Dedifferentiated amniotic fluid mesenchymal stem cell (primary cell): ENCODE measurements at regions not wholly inside any gene's neighbourhood (a gene's known extent, or its start where the extent isn't known, plus 50 kb on each side); places are given as distances from the start of the nearest gene placed in this dataset.
"Not testable (repeated sequence)": the region's sequence is repeated elsewhere in the genome, so short reads cannot be mapped to it uniquely, and the experiment has no call there.

Source experiments
- DNase-seq: peaks from one replicate; pipeline ENCODE4 v3.0.0-alpha.2; 2016; ENCODE audit errors: extremely low spot score

DNA sequence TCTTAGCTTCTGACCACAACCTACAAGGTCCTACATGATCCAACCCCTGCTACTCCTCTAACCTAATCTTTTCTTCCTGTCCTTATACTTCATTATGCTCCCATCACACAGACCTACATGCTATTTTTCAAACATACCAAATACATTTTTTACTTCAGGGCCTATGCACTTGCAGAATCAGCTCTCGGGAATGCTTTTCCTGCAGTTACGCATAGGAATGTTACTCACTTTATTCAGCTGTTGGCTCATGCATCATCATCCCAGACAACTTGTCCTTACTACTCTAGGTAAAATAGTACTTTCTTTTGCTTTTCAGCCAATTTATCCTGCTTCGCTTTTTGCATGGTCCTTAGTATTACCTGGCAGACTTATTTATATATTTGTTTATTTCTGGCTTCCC, 105.6 kb downstream of the OXSM start:
- no peak for DNase-seq

DNA sequence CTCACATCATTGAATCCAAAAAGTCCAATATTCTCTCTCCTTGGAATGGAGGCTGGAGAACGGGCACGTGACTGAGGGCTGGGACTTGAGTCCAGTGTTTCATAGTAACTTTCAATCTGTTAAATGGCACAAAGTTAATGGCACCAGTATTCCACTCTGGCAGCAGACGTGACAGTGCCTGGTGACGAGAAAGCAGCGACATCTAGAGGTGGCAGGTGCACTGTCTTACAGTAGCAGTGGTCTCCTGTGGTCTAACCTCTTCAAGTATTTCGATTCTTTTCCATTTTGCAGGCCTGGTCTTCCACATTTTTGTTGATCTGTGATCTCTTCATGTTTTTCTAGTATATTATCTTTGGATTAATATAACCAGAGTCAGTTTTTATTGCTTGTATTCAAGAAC, 107.1 kb downstream of the OXSM start:
- no peak for DNase-seq

DNA sequence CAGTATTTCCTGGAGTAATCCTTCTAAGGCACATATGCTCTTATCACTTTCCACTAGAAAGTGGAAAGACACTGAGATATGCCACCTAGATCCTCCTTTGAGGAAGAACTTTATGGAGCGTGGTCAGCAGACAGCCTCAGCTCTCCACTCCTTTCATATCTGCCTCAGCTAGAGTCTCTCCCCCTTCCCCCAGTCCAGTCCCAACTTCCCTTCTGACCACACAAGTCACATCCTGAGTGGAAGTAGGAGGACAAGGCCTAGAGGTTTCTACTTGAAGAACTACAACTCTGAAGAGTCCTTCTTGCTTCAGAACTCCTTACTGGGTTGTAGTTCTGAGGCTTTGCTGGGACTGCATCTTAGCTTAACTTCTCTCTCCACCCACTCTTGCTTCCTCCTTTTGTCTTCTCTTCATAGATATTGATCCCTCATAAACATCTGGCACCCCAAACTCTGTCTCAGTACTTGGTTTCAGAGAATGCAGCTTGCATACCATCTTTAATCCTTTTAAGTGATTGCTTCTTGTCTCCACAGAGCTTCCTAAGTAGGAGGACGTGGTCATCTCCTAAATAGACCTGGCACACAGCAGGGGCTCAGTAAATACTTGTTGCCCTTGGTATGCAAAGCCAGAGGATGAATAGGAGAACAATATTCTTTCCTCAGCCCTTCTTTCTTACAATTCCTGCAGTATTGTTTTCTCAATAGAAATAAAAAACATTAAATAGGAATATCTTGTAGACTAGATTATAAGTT, 109.6 kb downstream of the OXSM start:
- no peak for DNase-seq

DNA sequence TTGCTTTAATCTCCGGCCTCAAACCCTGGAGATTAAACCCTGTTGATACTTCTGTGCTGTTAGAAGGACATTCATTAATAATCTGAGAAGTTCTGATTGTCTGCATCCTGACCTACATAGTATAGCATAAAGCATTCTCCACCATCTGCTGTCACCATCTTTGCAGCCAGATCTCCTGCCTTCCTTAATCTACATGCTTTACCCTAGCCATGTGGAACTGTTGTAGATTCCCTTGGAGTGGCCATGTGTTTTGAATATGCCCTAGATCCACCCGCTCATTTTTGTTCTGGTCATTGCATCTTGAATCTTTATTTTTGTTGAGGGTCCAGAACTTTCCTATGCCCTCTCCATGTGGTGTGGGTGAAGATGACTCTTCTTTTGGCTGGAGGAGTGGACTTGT, 110.3 kb downstream of the OXSM start:
- DNase-seq, result no peak

DNA sequence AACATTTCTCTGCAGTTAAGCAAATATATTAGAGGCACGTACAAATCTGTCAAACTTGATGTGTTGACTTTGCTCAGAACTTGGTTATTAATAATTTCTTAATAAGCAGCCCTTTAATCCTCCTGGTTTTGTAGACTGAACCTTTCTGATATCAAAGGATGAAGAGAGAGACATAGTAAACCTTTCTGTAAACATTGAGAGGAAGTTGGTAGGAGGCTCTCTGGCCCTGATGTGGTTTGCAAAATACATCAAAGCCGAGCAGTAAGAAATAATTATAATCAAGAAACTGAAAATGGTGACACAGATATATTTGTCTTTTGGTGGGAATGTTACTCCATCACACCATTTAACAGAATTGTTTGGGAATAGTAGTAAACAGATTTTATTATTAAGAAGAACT, 111.9 kb downstream of the OXSM start:
- DNase-seq, result no peak

DNA sequence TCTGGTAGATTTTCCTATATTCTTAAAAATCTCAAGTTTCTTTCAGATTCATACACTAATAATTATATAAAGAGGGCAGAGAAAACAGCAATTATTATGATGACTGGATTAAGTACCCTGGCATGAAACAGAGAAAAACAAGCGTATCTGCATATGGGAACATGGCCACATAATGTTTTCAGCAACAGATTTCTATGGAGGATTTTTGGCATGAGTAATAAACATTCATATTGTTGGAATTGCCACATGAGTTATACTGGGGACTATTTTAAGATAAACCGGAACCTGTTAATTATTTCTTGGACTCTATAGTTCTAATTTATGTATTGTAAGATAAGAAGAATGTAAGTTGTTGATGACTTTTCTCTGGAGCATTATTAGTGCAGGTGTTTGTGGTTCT, 112.7 kb downstream of the OXSM start:
- DNase-seq, result no peak

DNA sequence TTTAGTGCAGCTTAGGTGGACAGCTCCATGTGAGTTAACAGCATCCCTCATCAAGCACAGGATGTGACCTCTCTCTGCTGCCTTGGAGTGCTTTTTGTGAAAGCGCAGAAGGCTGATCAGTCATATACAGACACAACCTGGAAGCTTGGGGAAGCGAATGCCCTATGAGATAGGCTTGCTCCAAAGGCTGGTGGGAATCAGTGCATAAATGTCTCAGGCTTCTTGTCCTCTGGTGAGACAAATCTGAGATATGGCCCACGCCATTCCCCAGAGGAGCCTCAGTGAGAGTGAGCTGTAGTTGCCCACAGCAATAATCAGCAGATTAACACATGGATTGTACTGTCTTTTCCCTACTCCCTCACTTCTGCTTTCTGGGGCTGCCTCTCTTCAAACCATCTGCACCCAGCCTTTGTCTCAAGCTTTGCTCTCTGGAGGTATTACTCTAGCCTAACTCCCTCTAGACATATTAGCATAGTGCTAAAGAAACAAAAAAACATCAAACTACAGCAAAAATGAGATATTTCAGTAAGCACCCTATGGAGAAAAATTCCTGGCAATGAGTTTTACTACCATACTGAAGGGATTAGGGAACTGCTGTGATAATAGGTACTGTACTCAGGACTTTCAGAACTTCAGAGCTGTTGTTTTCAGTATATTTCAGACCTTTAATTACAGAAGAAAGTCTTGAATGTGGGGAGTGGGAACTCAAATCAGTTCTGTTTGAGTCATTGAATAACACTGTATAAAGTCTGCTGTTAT, 113.7 kb downstream of the OXSM start:
- DNase-seq, result no peak

DNA sequence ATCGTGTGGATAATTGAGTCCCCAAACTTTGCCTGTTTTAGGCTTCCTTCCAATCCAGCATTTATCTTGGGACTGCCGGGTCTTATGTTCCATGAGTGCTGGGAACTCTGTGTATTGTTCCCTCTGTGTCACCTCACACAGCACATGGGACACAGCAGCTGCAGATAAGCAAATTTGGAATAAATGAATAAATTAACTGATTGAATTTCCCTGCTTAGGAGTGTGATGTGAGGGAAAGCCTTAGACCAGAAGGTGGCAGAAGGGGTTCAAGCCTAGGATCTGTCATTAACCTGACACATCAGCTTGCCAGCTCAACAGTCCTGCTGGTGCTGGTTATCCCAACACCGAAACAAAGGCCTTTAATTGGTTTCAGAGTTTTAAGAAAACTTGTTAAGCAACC, 114.3 kb downstream of the OXSM start:
- no peak for DNase-seq

DNA sequence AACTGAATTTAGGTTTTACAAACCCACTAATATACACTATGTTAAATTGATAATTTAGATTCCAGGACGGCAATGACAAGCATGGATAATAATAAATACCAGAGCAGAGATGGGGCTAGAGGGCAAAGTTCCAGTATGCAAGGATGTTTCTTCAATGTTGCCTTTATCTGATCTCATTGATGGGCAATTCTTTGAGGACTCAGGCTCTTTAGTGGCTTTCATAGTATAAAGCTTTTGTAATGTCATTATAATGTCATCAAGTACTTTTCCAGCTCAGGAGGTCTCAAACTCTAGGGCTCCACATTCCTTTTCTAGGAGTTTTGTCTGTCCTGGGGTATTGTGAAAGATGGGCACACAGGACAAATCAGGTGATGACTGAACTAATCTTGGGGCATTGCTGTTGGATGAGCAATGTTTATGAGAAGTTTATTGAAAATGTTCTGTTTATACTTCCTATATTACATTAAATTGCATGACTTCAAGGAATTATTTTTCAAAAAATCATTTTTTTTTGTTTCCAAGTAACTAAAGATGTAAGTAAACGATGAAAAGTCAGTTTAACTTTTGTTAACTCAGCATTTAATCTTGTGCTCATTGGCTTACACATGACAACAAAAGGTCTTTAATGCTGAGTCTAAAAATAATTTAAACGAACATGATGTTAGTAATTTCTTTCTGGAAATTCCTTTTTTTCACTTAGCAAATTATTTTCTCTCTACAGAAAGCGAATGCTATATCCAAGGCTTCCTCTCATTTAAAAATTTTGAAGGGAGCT, 116.4 kb downstream of the OXSM start:
- no peak for DNase-seq

DNA sequence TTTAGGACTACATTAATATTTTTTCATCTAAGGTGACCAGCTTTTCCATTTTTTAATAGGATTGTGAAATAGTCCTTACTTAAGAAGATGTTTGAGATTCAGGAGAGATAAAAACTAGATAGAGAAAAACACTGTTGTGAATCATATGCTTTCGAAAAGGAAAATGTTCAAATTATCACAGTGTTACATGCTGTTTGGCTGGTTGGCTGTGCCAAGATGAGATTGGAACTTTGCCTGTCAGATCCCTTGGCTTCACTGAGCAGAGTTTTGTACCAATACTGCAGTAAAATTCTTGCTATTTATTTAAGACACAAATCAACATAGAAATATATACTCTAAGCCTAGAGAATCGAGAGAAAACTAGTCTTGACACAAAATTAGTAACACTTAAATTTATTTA, 117.2 kb downstream of the OXSM start:
- no peak for DNase-seq

DNA sequence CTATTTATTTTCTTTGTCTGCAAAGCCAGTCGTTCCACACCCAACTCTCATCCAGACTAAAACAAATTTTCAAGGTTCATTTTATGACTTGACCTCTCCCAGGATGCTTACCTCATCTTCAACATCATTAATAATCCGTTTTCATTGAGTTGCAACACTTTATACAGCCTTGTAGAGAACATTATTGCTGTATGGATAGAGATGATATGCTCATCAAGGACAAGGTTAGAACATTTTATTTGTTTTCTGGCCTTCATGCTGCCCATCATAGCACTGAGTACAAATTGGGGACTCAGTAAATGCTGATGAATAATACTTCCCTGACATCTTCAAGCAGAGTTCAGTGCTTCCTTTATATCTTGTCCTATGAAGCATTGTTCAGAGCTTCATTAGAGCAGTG, 120.2 kb downstream of the OXSM start:
- no peak for DNase-seq

DNA sequence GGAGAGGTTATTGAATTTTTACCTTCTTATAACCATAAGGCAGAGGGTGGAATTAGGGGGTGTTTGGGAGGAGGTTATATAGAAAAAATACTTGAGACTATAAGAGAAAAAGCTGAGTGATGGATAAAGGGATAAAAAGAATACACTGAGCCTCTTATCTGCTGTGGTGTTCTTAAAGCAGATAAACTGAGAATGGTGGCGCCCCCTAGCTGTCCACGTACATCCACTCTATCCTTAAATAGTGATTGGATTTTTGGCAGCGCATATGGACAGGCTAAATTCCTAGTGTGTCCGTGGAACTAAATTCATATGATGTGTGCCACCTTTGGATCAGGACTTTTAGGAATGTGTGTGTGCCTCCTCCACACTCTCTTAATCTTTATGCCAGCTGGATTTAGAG, 121.1 kb downstream of the OXSM start:
- no peak for DNase-seq

DNA sequence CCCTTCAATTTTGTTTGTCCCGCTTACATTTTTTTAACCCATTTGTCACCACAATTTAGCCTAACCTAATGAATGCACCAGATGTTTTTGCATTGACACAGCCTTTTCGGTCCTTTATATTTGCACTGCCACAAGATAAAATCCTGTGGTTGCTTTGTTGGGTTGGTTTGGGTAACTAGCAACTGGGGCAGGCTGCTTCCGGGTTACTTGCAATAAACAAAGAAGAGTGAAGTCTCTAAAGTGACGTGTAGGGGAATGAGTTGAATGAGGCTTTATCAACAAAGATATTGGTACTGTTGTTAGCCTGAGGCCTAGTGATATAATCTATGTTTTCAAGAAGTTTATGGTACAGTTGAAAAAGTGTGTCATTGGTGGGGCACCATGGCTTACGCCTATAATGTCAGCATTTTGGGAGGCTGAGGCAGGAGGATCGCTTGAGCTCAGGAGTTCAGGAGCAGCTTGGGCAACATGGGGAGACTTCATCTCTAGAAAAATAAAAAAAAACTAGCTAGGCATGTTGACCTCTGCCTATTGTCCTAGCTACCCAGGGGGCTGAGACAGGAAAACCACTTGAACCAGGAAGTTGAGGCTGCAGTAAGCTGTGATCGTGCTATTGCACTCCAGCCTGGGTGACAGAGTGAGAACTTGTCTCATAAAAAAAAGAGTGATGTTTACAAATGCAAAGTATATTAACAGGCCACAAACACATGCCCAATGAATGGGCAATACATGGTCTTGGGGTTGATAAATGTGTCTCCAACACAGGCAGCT, 121.8 kb downstream of the OXSM start:
- no peak for DNase-seq

DNA sequence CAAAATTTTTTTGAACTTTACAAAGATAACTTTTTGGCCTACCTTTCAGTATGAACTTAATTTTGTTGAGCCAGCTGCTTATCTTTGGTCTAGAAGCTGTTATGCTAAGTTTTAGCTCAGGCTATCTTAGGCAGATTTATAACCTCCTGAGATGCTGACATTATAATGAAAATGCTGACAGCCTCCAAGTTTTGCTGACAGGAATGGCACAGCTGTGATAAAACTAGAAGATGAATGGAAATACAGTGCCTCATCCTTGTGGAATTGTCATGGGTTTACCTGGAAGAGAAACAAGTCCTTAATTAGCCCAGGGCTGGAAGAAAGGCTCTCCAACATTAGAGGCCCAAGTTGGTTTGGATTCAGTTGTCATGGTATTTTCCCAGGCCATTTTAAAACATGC, 123.3 kb downstream of the OXSM start:
- DNase-seq, result no peak

DNA sequence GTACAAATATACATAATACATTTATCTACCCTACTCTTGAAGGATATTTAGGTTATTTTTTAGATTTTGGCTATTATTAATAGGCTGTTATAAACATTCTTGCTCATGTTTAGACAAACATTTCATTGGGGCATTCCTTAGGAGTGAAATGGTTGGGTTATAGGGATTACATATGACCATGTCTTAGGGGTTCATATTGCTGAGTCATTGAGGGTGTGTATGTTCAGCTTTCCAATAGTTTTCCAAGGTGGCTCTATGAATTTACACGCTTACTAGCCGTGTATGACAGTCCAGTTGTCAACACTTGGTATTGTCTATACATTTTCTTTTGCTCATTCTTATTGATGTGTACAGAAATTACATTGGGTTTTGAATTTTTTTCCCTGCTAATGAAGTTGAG, 125.8 kb downstream of the OXSM start:
- no peak for DNase-seq

DNA sequence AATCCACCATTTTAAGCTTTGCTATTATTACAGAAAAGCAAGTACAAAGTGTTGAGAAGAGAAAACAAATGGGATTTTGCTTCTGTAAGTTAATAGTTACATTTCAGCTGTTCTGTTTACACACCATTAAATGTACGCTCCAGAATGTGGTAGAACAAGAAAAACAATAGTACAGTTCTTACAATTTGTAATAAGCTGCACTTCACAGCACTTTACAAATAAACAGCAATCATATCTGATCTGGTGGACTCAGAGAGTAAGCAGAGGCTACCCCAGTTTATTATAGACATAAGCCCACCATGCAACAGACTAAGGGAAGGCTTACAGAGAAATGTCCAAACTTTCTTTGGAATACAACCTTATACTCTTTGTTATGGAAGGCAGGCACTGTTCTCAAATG, 126.4 kb downstream of the OXSM start:
- no peak for DNase-seq

DNA sequence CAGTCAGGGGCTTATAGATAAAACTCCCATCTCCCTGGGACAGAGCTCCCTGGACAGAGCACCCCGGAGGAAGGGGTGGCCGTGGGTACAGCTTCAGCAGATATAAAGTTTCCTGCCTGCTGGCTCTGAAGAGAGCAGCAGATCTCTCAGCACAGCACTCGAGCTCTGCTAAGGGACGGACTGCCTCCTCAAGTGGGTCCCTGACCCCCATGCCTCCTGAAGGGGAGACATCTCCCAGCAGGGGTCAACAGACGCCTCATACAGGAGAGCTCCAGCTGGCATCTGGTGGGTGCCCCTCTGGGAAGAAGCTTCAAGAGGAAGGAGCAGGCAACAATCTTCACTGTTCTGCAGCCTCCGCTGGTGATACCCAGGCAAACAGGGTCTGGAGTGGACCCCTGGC, 142.1 kb downstream of the OXSM start:
- not testable (repeated sequence) for DNase-seq

DNA sequence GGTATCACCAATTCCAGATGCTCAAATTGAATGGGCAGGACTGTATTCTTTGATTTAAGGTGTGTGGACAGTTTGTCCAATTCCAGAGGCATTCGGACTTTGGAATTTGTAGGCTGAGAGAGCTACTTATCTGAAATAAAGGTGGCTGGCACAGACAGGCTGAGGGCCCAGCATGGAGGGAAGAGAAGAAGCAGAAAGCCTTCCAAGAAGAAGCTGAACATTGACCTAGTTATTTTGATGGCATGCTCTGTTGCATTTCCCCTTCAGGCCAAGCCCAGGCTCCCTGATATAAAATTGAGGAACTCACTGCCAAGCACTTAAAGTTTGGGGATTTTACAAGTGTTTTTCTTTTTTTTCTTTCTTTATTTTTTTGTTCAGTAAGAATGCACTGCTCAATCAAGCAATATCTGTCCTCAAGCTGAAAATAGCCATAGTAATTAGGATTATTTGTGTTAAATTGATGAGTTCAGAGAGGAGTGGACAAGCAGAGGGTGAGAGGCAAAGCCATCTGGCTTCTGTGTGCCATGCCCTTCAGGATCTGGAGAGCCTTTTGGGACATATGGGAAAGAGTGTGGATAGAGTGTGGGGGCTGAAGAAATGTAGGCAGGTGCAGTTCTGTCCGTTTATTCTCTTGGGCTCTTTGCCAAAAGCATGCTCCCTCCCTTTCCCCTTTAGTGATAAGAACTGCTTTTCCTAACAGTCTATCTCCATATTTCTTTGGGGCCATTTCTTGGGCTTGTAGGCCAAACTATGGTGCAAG, 148.9 kb downstream of the OXSM start:
- DNase-seq, result no peak

DNA sequence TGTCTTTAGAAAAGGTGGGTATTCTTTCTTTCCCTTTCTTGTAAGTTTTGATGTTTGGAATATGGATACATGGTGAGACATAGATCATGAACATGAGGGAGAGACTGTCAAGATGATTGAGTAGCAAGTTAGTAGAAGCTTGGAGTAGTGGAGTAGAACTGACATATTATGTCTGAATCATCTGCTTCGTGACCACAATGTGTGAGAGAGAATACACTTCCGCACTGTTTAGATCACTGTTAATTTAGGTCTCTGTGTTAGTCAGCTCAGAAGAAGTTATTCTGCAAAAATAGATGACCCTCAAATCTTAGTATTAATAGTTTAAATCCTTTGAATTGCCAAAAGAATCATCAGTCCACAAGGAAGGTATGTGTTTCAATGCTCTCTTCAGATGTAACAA, 151.0 kb downstream of the OXSM start:
- no peak for DNase-seq

DNA sequence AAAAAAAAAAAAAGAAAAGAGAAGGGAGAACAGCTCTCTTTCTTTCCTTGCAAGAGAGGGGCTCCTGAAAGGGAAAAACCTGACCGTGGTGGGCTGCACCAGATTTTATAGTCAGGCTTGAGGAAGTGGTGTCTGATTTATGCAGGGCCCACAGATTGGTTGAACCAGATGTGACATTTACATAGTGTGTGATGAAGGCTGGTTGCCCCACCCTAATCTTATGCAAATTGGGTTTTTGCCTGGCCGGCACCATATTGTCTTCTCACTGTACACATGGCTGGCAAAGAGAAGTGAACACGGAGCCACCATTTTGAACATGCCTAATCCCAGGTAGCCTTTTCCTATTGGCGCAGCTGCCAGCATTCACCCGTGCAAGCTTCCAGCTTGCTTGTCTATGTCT, 154.4 kb downstream of the OXSM start:
- no peak for DNase-seq

DNA sequence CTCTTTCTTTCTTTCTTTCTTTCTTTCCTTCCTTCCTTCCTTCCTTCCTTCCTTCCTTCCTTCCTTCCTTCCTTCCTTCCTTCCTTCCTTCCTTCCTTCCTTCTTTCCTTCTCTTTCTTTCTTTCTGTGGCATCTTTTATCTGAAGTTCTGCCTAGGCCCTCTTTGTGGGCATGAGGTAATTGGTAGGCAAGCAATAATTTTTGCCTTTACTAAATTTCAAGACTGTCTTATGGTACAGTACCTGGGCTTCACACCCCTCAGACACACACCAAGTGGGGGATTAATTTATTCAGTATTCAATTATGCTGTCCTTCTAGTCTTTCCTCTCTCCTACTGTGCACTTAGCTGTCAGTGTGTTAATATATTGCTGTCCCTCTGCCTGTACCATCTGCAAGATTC, 155.5 kb downstream of the OXSM start:
- no peak for DNase-seq
